ENCODE measurements at regions not wholly inside any gene's neighbourhood (a gene's known extent, or its start where the extent isn't known, plus 50 kb on each side); places are given as distances from the start of the nearest gene placed in this dataset.

DNA sequence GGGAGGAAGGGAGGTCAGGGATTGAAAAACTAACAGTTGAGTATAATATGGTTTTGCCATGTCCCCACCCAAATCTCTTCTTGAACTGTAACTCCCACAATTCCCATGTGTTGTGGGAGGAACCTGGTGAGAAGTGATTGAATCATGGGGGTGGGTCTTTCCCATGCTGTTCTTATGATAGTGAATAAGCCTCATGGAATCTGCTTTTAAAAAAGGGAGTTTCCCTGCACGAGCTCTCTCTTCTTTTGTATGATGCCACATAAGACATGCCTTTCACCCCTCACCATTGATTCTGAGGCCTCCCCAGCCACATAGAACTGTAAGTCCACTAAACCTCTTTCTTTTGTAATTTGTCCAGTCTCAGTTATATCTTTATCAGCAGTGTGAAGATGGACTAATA, 833.4 kb upstream of the MAP3K7 start:
- Histone ChIP-seq H3K27ac (ENCODE audit: low read depth in 1 of 2, low read length in 1 of 2) (no peak overlapping the region), H3K9ac (ENCODE audit: insufficient read depth in 1 of 2, low read length in 2 of 2) (no peak overlapping the region), H3K9me3 (ENCODE audit: control insufficient read depth in 4 of 4, insufficient read depth in 3 of 4, low read length in 3 of 4) (peaks cover 0 to 6% (median 1%) of the 10 kb centered on the region in 4 donors), H3K4me3 (no peak overlapping the region), H3K36me3 (ENCODE audit: control insufficient read depth in 4 of 4, insufficient read depth in 4 of 4, low read length in 4 of 4) (no peaks in the 10 kb centered on the region), H3K4me1 (ENCODE audit: control insufficient read depth in 5 of 5, insufficient read depth in 5 of 5, low read length in 5 of 5) (no peaks in the 10 kb centered on the region), H3K27me3 (ENCODE audit: control insufficient read depth in 3 of 3, insufficient read depth in 3 of 3, low read length in 2 of 3) (no peaks in the 10 kb centered on the region)
- ATAC-seq (ENCODE audit: insufficient read depth, low FRiP score) (no peak), DNase-seq (no peak)
- 53 to 62% methylated on average over 1 of the region's 1 CpG for WGBS, 2 donors
- TF ChIP-seq, protein P1, sequence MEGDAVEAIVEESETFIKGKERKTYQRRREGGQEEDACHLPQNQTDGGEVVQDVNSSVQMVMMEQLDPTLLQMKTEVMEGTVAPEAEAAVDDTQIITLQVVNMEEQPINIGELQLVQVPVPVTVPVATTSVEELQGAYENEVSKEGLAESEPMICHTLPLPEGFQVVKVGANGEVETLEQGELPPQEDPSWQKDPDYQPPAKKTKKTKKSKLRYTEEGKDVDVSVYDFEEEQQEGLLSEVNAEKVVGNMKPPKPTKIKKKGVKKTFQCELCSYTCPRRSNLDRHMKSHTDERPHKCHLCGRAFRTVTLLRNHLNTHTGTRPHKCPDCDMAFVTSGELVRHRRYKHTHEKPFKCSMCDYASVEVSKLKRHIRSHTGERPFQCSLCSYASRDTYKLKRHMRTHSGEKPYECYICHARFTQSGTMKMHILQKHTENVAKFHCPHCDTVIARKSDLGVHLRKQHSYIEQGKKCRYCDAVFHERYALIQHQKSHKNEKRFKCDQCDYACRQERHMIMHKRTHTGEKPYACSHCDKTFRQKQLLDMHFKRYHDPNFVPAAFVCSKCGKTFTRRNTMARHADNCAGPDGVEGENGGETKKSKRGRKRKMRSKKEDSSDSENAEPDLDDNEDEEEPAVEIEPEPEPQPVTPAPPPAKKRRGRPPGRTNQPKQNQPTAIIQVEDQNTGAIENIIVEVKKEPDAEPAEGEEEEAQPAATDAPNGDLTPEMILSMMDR (IDR thresholded peaks at IDR 0.05; ENCODE audit: control extremely low read depth, extremely low read depth) = no peak

DNA sequence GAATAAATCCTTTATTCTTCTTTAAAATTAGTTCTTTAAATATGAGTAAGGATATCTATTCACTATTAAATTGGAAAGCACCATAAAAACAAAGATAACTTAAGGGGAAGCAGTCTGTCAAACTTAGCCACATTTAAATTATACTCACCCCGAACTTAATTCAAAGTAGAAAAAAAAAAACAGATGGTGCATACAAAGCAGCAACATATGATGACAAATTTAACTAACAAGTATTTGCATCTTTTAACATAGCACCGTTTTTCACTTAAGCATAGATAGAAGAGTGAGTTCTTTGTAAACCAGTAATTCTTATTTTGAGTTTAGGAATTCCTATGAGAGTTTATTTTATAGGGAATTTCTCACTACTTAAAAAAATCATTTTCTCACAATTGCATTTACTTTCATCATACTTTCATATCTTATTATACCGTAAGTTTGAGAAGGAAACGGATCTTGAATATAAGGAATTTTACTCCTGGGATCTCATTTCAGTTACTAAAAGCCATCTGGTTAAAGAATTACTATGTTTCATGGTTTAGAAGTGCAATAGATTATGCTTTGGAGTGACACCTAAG, 828.2 kb upstream of the MAP3K7 start:
- H3K36me3 ChIP-seq (ENCODE audit: control insufficient read depth in 4 of 4, insufficient read depth in 4 of 4, low read length in 4 of 4) = no peaks in the 10 kb centered on the region
- no peaks in the 10 kb centered on the region for H3K27me3 ChIP-seq (ENCODE audit: control insufficient read depth in 3 of 3, insufficient read depth in 3 of 3, low read length in 2 of 3)
- DNase-seq (peak in 1 of 3 donors; percentile 6), ATAC-seq (ENCODE audit: insufficient read depth, low FRiP score) (no peak)
- 49 to 50% methylated on average over 4 of the region's 4 CpGs for WGBS, 2 donors
- H3K9me3 ChIP-seq (ENCODE audit: control insufficient read depth in 4 of 4, insufficient read depth in 3 of 4, low read length in 3 of 4) = no peaks in the 10 kb centered on the region
- no peak overlapping the region for H3K9ac ChIP-seq (ENCODE audit: insufficient read depth in 1 of 2, low read length in 2 of 2)
- no peak overlapping the region for H3K27ac ChIP-seq (ENCODE audit: low read depth in 1 of 2, low read length in 1 of 2)
- TF ChIP-seq, protein P1 (IDR thresholded peaks at IDR 0.05; ENCODE audit: control extremely low read depth, extremely low read depth) = no peak
- no peaks in the 10 kb centered on the region for H3K4me1 ChIP-seq (ENCODE audit: control insufficient read depth in 5 of 5, insufficient read depth in 5 of 5, low read length in 5 of 5)
- no peak overlapping the region for H3K4me3 ChIP-seq

DNA sequence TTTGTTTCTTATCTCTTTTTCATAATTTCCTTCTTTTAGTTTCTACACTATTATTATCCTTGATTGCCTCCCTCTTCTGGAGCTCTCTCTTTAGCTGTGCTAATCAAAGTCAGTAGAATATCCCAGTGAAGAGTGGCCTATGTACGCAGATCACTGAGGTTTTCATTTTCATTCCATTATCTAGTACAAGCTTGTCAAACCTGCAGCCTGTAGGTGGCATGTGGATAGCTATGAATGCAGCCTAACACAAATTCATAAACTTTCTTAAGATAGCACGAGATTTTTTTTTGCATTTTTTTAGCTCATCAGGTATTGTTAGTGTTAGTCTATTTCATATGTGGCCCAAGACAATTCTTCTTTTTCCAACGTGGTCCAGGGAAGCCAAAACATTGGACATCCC, 825.7 kb upstream of the MAP3K7 start:
- Histone ChIP-seq H3K4me3 (no peak overlapping the region), H3K27ac (ENCODE audit: low read depth in 1 of 2, low read length in 1 of 2) (no peak overlapping the region), H3K27me3 (ENCODE audit: control insufficient read depth in 3 of 3, insufficient read depth in 3 of 3, low read length in 2 of 3) (no peaks in the 10 kb centered on the region), H3K9me3 (ENCODE audit: control insufficient read depth in 4 of 4, insufficient read depth in 3 of 4, low read length in 3 of 4) (no peaks in the 10 kb centered on the region), H3K36me3 (ENCODE audit: control insufficient read depth in 4 of 4, insufficient read depth in 4 of 4, low read length in 4 of 4) (no peaks in the 10 kb centered on the region), H3K4me1 (ENCODE audit: control insufficient read depth in 5 of 5, insufficient read depth in 5 of 5, low read length in 5 of 5) (no peaks in the 10 kb centered on the region), H3K9ac (ENCODE audit: insufficient read depth in 1 of 2, low read length in 2 of 2) (no peak overlapping the region)
- TF ChIP-seq, protein P1 (IDR thresholded peaks at IDR 0.05; ENCODE audit: control extremely low read depth, extremely low read depth) = no peak
- 72 to 81% methylated on average over 3 of the region's 3 CpGs for WGBS, 2 donors
- no peak for DNase-seq
- ATAC-seq (ENCODE audit: insufficient read depth, low FRiP score) = no peak

GRCh38 chr6:91407706-91408105, 820.8 kb upstream of the MAP3K7 start:
- H3K4me3 ChIP-seq = no peak overlapping the region
- H3K27me3 ChIP-seq (ENCODE audit: control insufficient read depth in 3 of 3, insufficient read depth in 3 of 3, low read length in 2 of 3) = no peaks in the 10 kb centered on the region
- no peaks in the 10 kb centered on the region for H3K4me1 ChIP-seq (ENCODE audit: control insufficient read depth in 5 of 5, insufficient read depth in 5 of 5, low read length in 5 of 5)
- TF ChIP-seq, protein P1 (IDR thresholded peaks at IDR 0.05; ENCODE audit: control extremely low read depth, extremely low read depth) = no peak
- peaks cover 0 to 2% (median 0%) of the 10 kb centered on the region in 4 donors for H3K9me3 ChIP-seq (ENCODE audit: control insufficient read depth in 4 of 4, insufficient read depth in 3 of 4, low read length in 3 of 4)
- ATAC-seq (ENCODE audit: insufficient read depth, low FRiP score) (no peak), DNase-seq (no peak)
- WGBS, 2 donors = 87 to 89% methylated on average over 3 of the region's 3 CpGs
- no peak overlapping the region for H3K9ac ChIP-seq (ENCODE audit: insufficient read depth in 1 of 2, low read length in 2 of 2)
- H3K36me3 ChIP-seq (ENCODE audit: control insufficient read depth in 4 of 4, insufficient read depth in 4 of 4, low read length in 4 of 4) = no peaks in the 10 kb centered on the region
- no peak overlapping the region for H3K27ac ChIP-seq (ENCODE audit: low read depth in 1 of 2, low read length in 1 of 2)

All from lung (tissue), 11 donors.